ENCODE measurements at regions not wholly inside any gene's neighbourhood (a gene's known extent, or its start where the extent isn't known, plus 50 kb on each side); places are given as distances from the start of the nearest gene placed in this dataset.
"Not testable (repeated sequence)": the region's sequence is repeated elsewhere in the genome, so short reads cannot be mapped to it uniquely, and the experiment has no call there.

DNA sequence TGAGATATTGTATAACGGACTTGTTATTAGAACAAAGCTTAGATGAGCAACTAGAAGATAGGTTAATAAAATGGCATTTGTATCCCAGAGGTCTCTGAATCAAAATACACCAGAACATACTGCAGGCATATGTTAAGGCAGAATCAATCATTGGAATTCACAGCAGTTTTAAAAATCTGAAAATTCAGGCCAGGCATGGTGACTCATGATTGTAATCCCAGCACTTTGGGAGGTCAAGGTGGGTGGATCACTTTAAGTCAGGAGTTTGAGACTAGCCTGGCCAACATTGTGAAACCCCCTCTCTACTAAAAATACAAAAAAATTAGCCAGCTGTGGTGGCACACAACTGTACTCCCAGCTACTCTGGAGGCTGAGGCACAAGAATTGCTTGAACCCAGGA, 405.2 kb downstream of the ZEB2 start:
- no peak for DNase-seq

DNA sequence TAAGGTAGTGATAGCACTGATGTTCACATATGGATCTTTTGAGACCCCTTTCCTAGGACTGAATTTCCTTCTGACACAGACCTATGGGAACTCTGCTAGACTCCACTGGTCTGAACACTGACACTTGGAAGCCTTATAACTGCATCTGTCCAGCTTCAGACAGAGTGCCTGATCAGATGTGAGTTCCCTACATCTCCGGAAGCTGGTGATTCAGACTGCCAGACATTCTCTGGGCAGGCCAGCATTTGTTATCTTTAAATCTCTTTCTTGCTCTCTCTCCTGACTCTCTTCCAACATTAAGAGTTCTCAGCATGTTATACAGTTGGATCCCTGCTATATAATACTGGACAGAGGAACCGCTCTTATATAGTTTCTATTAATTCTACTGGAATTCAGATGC, 408.5 kb downstream of the ZEB2 start:
- DNase-seq: no peak

DNA sequence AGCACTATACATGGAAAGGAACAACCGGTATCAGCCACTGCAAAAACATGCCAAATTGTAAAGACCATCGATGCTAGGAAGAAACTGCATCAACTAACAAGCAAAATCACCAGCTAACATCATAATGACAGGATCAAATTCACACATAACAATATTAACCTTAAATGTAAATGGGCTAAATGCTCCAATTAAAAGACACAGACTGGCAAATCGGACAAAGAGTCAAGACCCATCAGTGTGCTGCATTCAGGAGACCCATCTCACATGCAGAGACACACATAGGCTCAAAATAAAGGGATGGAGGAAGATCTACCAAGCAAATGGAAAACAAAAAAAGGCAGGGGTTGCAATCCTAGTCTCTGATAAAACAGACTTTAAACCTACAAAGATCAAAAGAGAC, 413.8 kb downstream of the ZEB2 start:
- not testable (repeated sequence) for DNase-seq

DNA sequence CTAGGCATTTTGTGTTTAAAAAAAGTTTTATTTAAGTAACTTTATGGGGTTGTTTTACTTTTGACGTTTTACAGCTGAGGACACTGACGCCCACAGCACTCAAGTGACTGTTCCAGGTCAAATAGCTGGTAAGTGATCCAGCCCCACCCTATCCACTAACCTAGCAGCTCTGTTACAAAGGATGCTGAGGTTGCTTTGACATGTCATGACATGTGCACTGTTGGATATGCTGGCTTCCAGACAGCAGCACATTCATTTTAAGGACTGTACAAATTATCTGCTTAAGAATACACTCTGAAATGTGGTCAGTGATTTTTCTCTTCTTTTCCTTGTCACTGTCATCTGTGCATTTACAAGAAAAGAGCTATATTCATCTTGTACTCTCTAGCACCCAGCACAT, 417.5 kb downstream of the ZEB2 start:
- DNase-seq: no peak

DNA sequence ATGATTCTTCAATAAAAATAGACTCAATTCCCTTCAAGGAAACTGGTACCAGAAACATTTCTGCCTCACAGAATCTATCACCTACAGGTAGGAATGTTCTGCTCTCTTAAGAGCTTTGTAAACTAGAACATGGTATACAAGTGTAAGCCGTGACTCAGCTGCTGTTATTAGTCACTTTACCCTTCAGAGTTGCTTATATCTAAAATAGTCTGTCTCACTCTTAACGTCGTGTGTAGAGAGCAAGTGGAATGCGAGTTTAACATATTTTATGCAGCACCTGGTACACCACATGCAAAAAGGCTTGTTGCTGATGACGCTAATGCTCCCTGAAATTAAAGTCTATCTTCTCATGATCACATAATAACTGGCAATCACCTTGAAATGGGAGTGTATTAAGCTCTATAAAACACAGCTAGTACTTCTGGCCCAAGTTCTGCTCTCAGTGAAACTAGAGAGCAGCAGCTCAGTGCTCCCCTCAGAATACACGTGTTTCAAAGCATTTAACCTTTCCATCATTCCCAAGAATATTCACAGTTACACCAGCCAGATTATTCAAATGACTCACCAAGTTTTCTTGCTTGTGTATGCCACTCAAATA, 420.0 kb downstream of the ZEB2 start:
- no peak for DNase-seq

DNA sequence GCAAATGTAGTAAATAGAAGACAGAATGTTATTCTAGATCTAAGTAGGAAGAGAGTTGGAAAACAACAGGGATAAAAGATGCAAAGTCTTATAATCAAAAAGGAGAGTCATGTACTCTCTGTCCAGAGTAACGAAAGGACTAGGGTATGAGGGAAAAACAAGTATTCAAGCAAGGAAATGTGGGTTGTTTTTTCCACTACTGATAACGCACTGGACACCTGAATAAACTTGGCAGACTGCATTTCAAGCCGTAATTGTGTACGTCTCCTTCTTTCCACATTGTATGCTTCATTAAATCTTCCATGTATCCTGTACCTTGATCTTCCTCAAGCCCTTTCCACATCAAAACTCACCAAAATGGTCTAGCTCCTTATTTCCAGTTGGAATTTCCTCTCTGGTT, 420.6 kb downstream of the ZEB2 start:
- DNase-seq: no peak

DNA sequence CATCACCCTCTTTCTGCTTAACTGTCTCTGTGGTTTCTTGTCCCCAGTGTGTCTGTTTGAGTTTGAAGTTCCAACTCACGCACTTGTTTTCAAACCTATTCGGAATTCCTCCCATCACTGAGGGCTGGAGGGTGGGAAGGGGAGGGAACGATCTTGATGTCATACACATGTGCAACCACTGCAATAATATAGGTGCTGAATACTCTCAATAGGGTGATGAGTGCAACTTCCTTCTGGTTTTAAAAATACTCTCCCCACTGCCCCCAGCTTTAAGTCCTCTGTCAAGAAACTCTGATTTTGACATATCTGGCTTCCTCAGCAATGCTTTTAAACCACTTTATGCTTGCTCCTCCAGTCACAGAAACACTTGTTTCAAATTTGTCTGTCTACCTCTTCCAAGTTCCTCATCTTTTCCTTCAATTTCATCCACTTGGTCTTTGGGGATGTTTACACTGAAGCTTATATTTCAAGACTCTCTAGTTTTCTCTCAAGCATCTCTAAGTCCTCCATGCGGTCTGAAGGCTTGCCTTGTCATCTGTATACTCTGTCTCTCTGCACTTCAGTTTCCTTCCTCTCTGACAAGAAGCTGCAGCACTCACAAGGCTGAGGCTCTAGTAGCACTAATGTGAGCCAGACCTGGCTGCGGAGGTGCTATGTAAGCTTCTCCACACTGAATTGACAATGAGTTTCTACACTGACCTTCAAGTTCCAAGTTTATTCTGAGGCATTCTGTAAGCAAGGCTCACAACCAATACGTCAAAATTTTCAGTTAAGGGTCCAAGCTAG, 422.3 kb downstream of the ZEB2 start:
- no peak for DNase-seq

DNA sequence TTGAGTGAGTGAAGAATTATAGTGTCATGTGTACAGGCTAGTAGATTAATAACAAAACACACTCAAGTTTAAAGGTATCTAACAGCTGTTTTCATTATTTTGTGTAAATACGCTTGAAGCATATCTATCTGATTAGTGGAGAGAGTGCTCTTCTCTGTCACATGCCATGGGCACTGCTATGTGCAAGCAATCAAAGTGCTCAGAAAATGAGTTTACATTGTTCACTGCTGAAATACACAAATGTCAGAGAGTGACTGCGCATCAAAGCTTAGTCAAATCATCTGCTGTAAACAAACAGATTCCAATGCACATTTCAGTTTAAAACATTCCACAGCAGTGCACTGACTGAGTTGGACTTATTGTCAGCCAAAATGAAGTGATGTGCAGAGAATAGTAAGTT, 423.4 kb downstream of the ZEB2 start:
- no peak for DNase-seq

DNA sequence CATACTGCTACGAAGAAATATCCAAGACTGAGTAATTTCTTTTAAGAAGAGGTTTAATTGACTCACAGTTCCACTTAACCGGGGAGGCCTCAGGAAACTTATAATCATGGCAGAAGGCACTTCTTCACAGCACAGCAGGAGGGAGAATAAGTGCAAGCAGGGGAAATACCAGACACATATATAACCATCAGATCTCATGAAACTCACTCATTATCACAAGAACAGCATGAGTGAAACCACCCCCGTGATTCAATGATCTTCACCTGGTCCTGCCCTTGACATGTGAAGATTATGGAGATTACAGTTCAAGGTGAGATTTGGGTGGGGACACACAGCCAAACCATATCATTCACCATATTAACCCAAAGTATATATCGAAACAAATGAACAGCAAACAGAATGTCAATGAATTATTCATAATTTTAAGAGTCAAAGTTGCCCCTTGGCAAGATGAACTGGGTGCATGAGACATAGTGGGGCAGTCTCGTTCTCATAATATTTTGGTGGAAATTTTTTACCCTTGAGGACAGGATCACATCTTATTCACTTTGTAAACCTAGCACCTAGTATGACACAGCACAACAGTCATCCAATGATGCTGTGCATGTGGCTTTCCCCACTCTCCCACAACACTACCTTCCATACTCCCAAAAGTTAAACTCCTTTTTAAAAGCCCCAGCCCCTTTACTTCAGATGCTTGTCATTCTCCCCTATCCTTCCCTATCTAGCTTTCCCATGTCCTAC, 425.3 kb downstream of the ZEB2 start:
- no peak for DNase-seq

DNA sequence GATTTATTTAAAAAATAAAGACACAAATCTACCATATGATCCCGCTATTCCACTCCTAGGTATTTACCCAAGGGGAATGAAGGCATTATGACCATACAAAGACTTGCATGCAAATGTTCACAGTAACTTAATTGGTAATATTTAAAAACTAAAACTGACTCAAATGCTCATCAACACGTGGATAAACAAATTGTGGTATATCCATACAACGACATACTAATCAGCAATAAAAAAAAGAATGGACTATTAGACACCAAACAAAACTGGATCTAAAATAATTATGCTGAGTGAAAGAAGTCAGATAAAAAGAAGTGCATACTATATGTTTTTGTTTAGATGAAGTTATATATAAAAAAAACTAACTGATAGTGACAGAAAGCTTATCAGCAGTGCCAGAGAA, 428.3 kb downstream of the ZEB2 start:
- DNase-seq: no peak

DNA sequence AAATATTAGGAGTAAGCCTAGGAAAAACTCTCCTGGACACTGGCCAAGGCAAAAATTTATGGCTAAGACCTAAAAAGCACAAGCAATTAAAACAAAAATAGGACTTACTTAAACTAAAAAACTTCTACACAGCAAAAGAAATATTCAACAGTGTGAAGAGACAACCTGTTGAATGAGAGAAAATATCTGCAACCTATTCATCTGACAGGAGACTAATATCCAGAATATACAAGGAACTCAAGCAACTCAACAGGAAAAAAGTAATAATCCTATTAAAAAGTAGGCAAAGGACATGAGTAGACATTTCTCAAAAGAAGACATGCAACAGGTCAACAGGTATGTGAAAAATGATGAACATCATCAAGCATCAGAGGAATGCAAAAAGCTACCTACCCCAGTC, 431.1 kb downstream of the ZEB2 start:
- no peak for DNase-seq

DNA sequence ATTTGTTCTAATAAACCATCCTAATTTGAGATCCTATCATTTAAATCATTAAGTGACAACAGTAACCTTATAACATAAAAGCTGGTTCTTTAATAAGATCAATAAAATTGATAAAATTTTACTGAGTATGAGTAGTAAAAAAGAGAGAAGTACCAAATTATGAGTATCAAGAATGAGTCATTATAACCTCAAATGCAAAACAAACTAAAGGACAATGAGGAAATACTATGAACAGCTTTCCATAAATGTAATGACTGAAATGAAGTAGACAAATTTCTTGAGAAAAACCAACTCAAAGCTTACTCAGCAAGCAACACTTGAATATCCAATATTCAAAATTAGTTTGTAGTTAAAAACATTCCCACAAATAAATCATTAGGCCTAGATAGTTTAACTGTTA, 433.0 kb downstream of the ZEB2 start:
- no peak for DNase-seq

DNA sequence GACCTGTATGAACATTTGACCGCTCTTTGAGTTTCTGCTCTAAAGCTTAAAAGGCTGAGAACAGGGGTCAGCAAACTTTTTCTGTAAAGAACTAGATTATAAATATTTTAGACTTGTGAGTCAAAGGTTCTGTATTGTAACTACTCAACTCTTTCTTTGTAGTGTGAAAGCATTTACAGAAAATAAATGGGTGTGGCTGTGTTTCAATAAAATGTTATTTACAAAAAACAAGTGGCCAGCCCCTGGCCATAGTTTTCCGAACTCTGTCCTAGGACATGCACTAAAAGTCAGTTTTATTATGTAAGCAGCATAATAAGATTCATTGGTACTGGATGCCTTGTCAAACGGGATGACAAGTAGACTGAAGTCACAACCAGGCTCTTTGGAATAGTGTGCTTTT, 434.9 kb downstream of the ZEB2 start:
- DNase-seq: no peak

DNA sequence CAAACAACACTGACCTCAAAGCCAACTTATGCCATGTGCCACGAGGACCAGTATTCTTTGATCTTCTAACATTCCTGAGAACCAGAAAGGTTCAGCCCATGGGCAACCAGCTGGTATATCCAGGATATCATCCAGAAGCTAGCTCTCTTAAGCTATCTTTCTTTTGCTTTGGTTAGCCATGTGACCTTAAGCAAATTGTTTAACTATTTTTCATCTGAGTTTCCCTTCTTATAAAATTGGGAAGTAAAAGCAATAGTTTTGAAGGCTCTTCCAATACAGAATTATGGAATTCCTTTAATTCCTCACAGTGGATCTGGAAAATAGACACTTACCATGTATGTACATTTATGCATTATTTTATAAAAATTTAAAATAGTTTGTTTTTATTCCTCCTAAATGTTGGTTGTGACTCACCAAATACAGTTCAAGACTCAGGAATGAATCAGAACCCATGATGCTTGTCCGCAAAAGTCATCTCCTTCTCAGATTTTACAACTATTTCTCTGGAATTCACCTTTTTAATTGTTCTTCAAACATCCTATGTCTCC, 435.7 kb downstream of the ZEB2 start:
- no peak for DNase-seq

DNA sequence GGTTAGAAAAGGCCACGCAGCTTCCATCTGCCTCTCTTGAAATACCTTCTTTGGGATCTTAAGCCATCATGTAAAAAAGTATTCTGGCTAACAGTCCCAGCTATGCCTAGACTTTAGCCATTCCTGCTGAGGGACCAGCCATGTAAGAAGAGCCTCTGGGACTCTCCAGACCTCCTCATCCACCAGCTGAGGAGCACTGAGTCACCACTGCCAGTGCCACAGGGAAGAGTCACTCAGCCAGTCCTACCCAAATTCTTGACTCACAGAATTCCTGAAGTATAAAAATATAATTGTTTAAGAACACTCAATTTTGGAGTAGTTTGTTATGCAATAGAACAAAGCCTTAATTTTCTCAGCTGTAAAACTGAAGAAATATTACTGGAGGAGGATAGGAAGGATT, 436.7 kb downstream of the ZEB2 start:
- no peak for DNase-seq

DNA sequence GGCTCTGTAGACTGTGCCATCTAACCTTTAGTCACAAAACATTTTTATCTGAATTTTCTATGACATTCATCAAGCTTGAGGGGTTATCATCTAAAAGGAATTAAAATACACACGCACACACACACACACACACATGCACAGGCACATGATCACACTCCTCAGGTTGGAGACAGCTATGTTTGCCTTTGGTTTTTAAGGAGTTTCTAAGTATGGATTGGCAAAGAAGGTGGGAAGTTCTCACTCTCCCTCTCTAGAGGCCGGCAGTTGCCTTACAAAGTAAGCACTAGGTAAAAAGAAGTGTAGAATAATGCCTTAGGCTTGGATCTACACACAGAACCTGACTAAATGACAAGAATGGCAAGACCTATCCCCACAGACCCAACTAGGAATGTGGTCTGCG, 437.1 kb downstream of the ZEB2 start:
- no peak for DNase-seq

DNA sequence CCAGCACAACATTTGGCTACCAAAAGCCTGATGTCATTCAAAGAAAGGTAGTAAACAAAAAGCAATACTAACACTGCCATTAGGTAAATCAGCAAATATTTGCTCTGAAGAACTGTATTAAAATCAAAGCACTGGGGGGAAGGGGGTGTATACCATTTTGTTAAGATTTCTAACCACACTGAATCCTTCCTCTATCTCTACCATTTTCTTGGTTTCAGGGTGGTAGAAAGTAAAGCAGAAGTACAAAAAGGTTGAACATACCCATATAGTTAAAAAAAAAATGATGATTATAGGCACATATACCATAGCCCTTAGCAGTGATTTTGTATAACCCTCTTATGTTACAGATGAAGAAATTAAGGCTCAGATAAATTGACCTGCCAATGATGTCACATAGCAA, 437.6 kb downstream of the ZEB2 start:
- DNase-seq: no peak

DNA sequence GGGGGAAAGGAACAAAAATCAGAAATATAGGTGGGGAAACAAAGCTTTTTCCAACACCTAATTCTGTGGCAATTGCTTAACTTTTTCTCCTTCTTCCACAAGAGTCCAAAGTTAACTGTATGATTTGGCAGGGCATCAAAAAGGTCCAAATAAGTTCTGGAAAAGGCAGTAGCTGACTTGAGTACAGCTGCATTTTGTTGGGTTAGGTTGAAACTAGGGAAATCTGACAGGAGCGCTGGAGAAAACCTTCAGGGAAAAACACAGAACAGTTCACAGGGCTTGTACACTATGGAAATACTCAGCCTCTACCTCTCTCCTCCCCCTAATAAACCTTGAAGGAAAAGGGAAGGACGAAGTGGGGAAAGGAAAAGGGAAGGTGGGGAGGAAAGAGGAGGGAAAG, 438.6 kb downstream of the ZEB2 start:
- no peak for DNase-seq

DNA sequence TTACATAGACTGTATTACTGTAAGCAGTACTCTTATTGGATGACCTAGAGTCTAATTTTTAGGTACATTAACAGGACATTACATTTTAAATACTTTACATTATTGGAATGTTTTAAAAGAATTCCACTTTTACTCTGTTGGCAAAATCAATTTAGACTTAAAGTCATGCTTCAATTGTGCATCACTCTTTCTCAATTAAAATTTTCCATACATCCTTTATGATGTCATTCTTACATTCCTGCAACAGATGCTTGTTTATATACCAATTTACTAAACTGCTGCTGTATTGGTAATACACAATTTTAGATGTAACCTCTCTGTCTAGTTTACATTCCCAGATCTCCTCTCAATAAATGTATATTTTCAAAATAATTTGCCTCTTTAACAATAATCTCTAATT, 440.1 kb downstream of the ZEB2 start:
- no peak for DNase-seq

DNA sequence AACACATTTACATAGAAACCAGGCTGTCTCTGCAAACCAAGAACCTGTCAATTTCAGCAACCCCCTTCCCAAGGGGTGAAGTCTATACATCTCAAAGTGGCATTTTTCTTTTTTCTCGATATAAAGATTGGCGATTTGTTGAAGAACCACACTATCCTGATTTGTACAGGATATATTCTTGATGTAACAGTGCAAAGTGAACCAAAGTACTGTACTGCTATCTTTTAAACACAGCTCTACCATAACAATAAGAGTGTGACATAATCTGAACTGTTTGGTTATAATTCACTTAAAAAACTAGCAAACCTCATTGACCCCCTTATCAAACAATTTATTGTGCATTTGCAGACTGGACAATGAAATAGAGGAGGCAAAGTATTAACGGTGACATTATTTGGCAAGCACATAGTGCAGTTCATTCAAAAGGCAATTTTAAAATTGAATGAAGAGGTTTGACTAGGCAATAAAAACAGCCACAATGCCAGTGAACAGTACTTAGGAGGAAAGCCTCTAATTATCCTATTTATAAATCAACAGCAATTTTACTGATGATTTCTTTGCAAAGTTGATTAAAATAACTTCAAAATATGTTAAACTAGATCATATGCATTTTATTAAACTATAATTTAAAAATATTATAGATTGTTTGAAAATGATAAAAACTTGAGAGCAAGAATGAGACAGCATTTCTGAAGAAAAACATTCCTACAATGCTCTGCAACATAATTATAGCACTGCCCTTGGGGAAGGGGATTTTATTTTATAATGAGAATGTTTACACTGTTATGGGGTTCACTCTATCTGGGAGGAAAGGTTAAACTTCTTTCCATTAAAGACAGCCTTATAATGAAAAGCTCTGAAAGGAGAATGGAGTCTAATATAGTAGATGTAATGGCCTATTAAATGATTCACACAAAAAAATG, 440.9 kb downstream of the ZEB2 start:
- no peak for DNase-seq

DNA sequence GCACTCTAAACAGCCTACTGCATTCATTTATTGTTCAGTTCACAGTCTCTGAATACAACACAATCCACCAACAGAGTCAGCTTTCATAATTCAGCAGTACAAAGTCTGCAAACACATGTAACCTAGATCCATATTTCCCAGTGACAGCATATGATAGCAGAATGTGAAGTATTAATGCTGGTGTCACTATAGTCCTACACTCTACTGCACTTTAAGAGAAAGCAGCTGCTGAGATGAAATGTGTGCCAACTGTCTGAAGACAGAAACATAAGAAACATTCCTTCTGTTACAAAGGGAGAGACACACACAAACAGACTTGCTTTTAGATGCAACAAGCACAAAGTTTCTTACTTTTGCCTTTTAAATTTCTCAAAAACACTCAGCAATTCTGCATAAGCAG, 441.8 kb downstream of the ZEB2 start:
- no peak for DNase-seq

DNA sequence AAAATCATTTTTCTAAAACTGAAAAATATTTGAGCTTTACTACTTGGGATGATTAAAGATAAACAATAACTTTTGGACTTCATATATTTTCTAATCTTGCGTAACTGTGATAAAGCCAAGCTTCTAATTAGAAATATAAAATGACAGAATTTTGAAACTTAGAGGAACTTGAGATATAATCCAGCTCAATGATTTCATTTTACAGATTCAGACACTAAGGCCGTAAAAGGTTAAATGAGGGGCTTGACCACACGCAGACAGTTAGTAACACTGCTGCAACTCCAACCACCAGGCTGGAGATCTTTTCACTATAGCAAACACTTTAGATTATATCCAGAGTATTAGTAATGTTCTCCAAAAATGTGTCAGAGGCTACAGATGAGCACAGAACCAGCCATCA, 445.5 kb downstream of the ZEB2 start:
- DNase-seq: no peak

DNA sequence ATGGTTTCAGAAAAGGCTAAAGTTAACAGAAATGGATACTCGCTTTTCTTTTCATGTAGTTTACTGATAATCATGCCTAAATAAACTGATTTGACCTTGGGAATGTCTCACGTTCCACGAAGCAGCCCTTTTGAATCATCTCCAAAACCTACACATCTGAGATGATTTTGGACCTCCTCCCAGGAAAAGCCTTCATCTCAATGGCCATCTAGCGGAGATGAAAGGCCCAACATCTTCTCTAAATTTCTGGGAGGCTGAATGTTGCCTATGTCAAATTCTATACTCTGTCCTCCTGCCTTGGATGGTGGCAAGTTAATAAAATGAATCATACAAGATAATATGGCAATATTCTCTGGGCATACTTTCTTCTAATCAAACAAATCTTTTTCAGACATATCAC, 448.5 kb downstream of the ZEB2 start:
- DNase-seq: no peak
